Trophoblast cell (in vitro differentiated cells and primary cell): ENCODE measurements at regions not wholly inside any gene's neighbourhood (a gene's known extent, or its start where the extent isn't known, plus 50 kb on each side); places are given as distances from the start of the nearest gene placed in this dataset.

ENCODE experiments used
- DNase-seq, 2 donors: peaks; one replicate each; pipeline ENCODE4 v3.0.0-alpha.2; 2016
- H2AFZ ChIP-seq: 2 replicates; pipeline ENCODE4 v1.6.1; 2013; ENCODE audit warnings: low read length, moderate library complexity, mild to moderate bottlenecking; ENCODE audit not compliant: insufficient read depth, poor library complexity
- H2AK5ac ChIP-seq: 2 replicates; pipeline ENCODE4 v1.6.1; 2013; ENCODE audit warnings: mild to moderate bottlenecking, low read length
- H2BK120ac ChIP-seq: 2 replicates; pipeline ENCODE4 v1.6.1; 2013; ENCODE audit warnings: low read length, mild to moderate bottlenecking, moderate library complexity; ENCODE audit not compliant: insufficient read depth, poor library complexity
- H2BK12ac ChIP-seq: 2 replicates; pipeline ENCODE4 v1.6.1; 2013; ENCODE audit warnings: mild to moderate bottlenecking, low read length, moderate library complexity
- H2BK5ac ChIP-seq: 2 replicates; pipeline ENCODE4 v1.6.1; 2013; ENCODE audit warnings: low read length, low read depth, moderate library complexity, mild to moderate bottlenecking; ENCODE audit not compliant: poor library complexity
- H3K14ac ChIP-seq: 2 replicates; pipeline ENCODE4 v1.6.1; 2013; ENCODE audit warnings: mild to moderate bottlenecking, low read length
- H3K18ac ChIP-seq: 2 replicates; pipeline ENCODE4 v1.6.1; 2013; ENCODE audit warnings: mild to moderate bottlenecking, low read length
- H3K23ac ChIP-seq: 2 replicates; pipeline ENCODE4 v1.6.1; 2013; ENCODE audit warnings: low read length
- H3K27ac ChIP-seq: 2 replicates; pipeline ENCODE4 v1.5.1; 2013; ENCODE audit warnings: low read depth, mild to moderate bottlenecking, inconsistent platforms, low read length, moderate library complexity
- H3K27me3 ChIP-seq: 2 replicates; pipeline ENCODE4 v1.6.1; 2013; ENCODE audit warnings: inconsistent platforms, mild to moderate bottlenecking, low read length, moderate library complexity; ENCODE audit not compliant: insufficient read depth
- H3K36me3 ChIP-seq, 2 experiments: 1 replicate in 1 of 2; 2 replicates in 1 of 2; pipeline ENCODE4 v1.6.1; 2013; ENCODE audit warnings: low read length in 2 of 2, mild to moderate bottlenecking in 2 of 2, moderate library complexity in 1 of 2; ENCODE audit not compliant: insufficient read depth in 2 of 2, control insufficient read depth in 1 of 2
- H3K4ac ChIP-seq: 2 replicates; pipeline ENCODE4 v1.6.1; 2013; ENCODE audit warnings: low read depth, mild to moderate bottlenecking, low read length, moderate library complexity
- H3K4me1 ChIP-seq, 2 experiments: 1 replicate in 1 of 2; 2 replicates in 1 of 2; pipeline ENCODE4 v1.6.1; 2013; ENCODE audit warnings: low read length in 2 of 2, mild to moderate bottlenecking in 2 of 2, moderate library complexity in 1 of 2; ENCODE audit not compliant: insufficient read depth in 2 of 2, control insufficient read depth in 1 of 2
- H3K4me2 ChIP-seq: 2 replicates; pipeline ENCODE4 v1.6.1; 2013; ENCODE audit warnings: inconsistent platforms, mild to moderate bottlenecking, low read length, moderate library complexity
- H3K4me3 ChIP-seq: 2 replicates; pipeline ENCODE4 v1.5.1; 2013; ENCODE audit warnings: mild to moderate bottlenecking, low read depth, low read length, inconsistent platforms
- H3K79me1 ChIP-seq: one replicate; pipeline ENCODE4 v1.6.1; 2013; ENCODE audit warnings: low read length
- H3K79me2 ChIP-seq: 2 replicates; pipeline ENCODE4 v1.6.1; 2013; ENCODE audit warnings: low read length, mild to moderate bottlenecking; ENCODE audit not compliant: control insufficient read depth, insufficient read depth, poor library complexity
- H3K9ac ChIP-seq: 2 replicates; pipeline ENCODE4 v1.6.1; 2013; ENCODE audit warnings: mild to moderate bottlenecking, low read length
- H3K9me3 ChIP-seq: 2 replicates; pipeline ENCODE4 v1.6.1; 2013; ENCODE audit warnings: low read depth, mild to moderate bottlenecking, control low read depth, inconsistent platforms, low read length; ENCODE audit not compliant: insufficient read depth
- H4K12ac ChIP-seq: 2 replicates; pipeline ENCODE4 v1.6.1; 2013; ENCODE audit warnings: low read depth, mild to moderate bottlenecking, low read length, moderate library complexity
- H4K8ac ChIP-seq: 2 replicates; pipeline ENCODE4 v1.6.1; 2013; ENCODE audit warnings: low read depth, mild to moderate bottlenecking, low read length, moderate library complexity
- H4K91ac ChIP-seq: one replicate; pipeline ENCODE4 v1.6.1; 2013; ENCODE audit warnings: low read depth, mild to moderate bottlenecking, low read length, moderate library complexity
- WGBS: extraction: QIAGEN DNeasy Blood & Tissue Kit; methylation state at CpG from one replicate; pipeline ENCODE4 v1.1.7; 2013; ENCODE audit warnings: missing lambda C conversion rate; ENCODE audit not compliant: insufficient read length, insufficient coverage; ENCODE audit errors: extremely low coverage; 5-methylcytosine and 5-hydroxymethylcytosine counted together

DNA sequence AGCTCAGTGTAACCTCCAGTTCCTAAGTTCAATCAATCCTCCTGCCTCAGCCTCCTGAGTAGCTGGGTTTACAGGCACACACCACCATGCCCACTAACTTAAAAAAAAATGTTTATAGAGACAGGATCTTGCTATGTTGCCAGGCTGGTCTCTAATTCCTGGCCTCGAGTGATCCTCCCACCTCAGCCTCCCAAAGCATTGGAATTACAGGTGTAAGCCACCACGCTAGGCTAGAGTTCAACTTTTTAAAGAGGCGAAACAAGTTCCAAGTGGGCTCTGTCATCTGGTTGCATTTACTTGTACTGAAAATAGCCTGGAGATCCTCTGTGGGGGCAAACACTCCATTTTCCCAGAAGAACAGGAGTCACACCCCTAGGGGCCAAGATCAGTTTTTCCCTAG, 100.7 kb upstream of the RIPOR2 start:
- no peak overlapping the region for H3K27ac ChIP-seq
- no peak overlapping the region for H3K4me3 ChIP-seq
- H2AK5ac ChIP-seq, result no peak overlapping the region
- H3K4me1 ChIP-seq, result peaks cover 8 to 12% of the 10 kb centered on the region in 2 experiments
- no peak overlapping the region for H4K12ac ChIP-seq
- H3K23ac ChIP-seq, result no peak overlapping the region
- no peak overlapping the region for H2BK120ac ChIP-seq
- peaks cover 6% of the 10 kb centered on the region for H3K79me1 ChIP-seq
- H4K8ac ChIP-seq, result no peak overlapping the region
- H3K14ac ChIP-seq, result no peak overlapping the region
- H3K9ac ChIP-seq, result no peak overlapping the region
- H4K91ac ChIP-seq, result no peak overlapping the region
- no peaks in the 10 kb centered on the region for H3K9me3 ChIP-seq
- no peaks in the 10 kb centered on the region for H3K36me3 ChIP-seq
- no peaks in the 10 kb centered on the region for H3K27me3 ChIP-seq
- no peak overlapping the region for H3K4ac ChIP-seq
- no peak overlapping the region for H2AFZ ChIP-seq
- WGBS, result no CpG with 5 or more reads among the region's 3 CpGs
- H2BK5ac ChIP-seq, result no peak overlapping the region
- peaks cover 2% of the 10 kb centered on the region for H3K79me2 ChIP-seq
- no peak overlapping the region for H3K18ac ChIP-seq
- H2BK12ac ChIP-seq, result no peak overlapping the region
- no peak overlapping the region for H3K4me2 ChIP-seq
- peak; percentile 51 to 75 for DNase-seq

- Histone ChIP-seq H3K36me3 (no peaks in the 10 kb centered on the region), H2BK12ac (no peak overlapping the region), H3K4me2 (no peak overlapping the region), H3K23ac (no peak overlapping the region), H3K27me3 (no peaks in the 10 kb centered on the region), H3K4me3 (no peak overlapping the region), H3K9me3 (no peaks in the 10 kb centered on the region), H3K9ac (no peak overlapping the region), H3K27ac (no peak overlapping the region), H4K91ac (no peak overlapping the region), H3K79me2 (peaks cover 2% of the 10 kb centered on the region), H2AK5ac (no peak overlapping the region), H4K8ac (no peak overlapping the region), H3K18ac (no peak overlapping the region), H3K4ac (no peak overlapping the region), H3K4me1 (peaks cover 8 to 14% of the 10 kb centered on the region in 2 experiments), H2AFZ (no peak overlapping the region), H2BK5ac (no peak overlapping the region), H3K79me1 (peaks cover 6% of the 10 kb centered on the region), H4K12ac (no peak overlapping the region), H3K14ac (no peak overlapping the region), H2BK120ac (no peak overlapping the region)
- no peak for DNase-seq
These were observed 102.5 kb upstream of the RIPOR2 start for GRCh38 chr6:25038300-25038699.

DNA sequence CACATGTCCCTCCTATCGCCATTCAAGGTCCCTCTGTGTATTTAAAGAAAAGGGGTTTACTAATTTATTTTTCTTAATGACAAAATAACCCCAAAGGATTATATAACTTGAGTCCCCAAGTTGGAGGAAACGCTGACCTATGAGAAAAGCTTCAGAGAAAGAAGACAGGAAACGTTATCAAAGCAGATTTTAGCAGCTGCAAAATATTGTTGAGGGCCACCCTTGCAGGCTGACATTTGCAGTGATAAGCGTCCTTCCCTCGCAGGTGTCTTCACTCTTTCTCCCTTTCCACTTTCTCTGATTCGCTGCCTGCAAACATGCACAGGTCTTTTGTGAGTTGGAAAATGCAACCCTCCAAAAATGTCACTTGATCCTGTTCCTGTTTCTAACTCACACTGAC, 103.2 kb upstream of the RIPOR2 start:
- no peak overlapping the region for H4K8ac ChIP-seq
- no peak overlapping the region for H3K18ac ChIP-seq
- H3K4ac ChIP-seq, result no peak overlapping the region
- no peak overlapping the region for H3K23ac ChIP-seq
- no peak for DNase-seq
- no peaks in the 10 kb centered on the region for H3K9me3 ChIP-seq
- no peak overlapping the region for H2BK12ac ChIP-seq
- H3K9ac ChIP-seq, result no peak overlapping the region
- H3K79me1 ChIP-seq, result peaks cover 6% of the 10 kb centered on the region
- no peak overlapping the region for H4K91ac ChIP-seq
- no peak overlapping the region for H3K4me2 ChIP-seq
- H3K14ac ChIP-seq, result no peak overlapping the region
- no peak overlapping the region for H3K4me3 ChIP-seq
- H3K36me3 ChIP-seq, result no peaks in the 10 kb centered on the region
- H3K4me1 ChIP-seq, result peaks cover 8 to 14% of the 10 kb centered on the region in 2 experiments
- no peak overlapping the region for H2BK5ac ChIP-seq
- no peak overlapping the region for H4K12ac ChIP-seq
- no peaks in the 10 kb centered on the region for H3K27me3 ChIP-seq
- H2AFZ ChIP-seq, result no peak overlapping the region
- H2AK5ac ChIP-seq, result no peak overlapping the region
- peaks cover 2% of the 10 kb centered on the region for H3K79me2 ChIP-seq
- H2BK120ac ChIP-seq, result no peak overlapping the region
- no peak overlapping the region for H3K27ac ChIP-seq
- WGBS, result no CpG with 5 or more reads among the region's 6 CpGs

DNA sequence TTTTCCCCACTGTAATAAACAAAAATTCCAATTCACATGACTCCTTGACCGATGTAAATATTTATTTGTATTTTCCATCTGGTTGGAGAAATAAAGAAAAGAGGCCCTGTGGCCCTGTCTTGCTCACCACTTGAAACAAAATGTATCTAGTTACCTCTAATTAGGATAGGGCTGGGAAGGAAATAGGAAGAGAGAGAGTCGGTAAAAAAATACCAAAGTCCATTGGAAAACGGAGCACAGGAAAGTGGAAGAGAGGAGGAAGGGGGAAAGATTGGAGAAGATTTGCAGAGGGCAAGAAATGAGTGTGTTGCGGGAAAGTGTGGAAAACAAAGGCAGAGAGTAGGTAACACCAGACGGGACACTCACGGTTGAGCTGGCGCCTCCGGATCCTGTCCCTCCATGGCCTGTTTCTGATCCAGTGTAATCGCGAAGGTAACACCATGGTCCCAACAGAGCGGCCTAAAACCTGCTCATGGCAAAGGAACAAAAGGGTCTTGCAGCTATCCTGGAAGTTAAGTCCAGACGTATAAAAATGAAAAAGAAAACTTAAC, 105.8 kb upstream of the RIPOR2 start:
- Histone ChIP-seq H3K18ac (no peak overlapping the region), H3K9ac (no peak overlapping the region), H2BK12ac (peak overlapping the region; percentile 55), H4K12ac (no peak overlapping the region), H3K4ac (no peak overlapping the region), H2AFZ (no peak overlapping the region), H2BK5ac (no peak overlapping the region), H3K27me3 (no peaks in the 10 kb centered on the region), H3K9me3 (no peaks in the 10 kb centered on the region), H3K14ac (no peak overlapping the region), H3K4me3 (no peak overlapping the region), H3K36me3 (no peaks in the 10 kb centered on the region), H3K79me2 (peaks cover 2% of the 10 kb centered on the region), H3K27ac (no peak overlapping the region), H3K79me1 (peaks cover 2% of the 10 kb centered on the region), H2BK120ac (no peak overlapping the region), H3K4me2 (no peak overlapping the region), H3K4me1 (peaks cover 0 to 6% of the 10 kb centered on the region in 2 experiments), H2AK5ac (no peak overlapping the region), H4K91ac (no peak overlapping the region), H3K23ac (no peak overlapping the region), H4K8ac (no peak overlapping the region)
- WGBS, result 100% methylated on average over 1 of the region's 12 CpGs
- no peak for DNase-seq
